Activated CD4-positive, alpha-beta T cell treated with anti-CD3 and anti-CD28 coated beads for 36 hours (primary cell): ENCODE measurements at regions not wholly inside any gene's neighbourhood (a gene's known extent, or its start where the extent isn't known, plus 50 kb on each side); places are given as distances from the start of the nearest gene placed in this dataset.
A peak's percentile ranks its signal among the peaks of the same experiment; 100 is the strongest.
"Not testable (repeated sequence)": the region's sequence is repeated elsewhere in the genome, so short reads cannot be mapped to it uniquely, and the experiment has no call there.

ENCODE experiments used
- ATAC-seq: fragments of 200-7000 bp; cut with Tn5 transposase; one replicate; pipeline ENCODE4 v1.10.0; 2021; ENCODE audit warnings: mild to moderate bottlenecking, moderate library complexity
- CTCF ChIA-PET: fragments of 350-600 bp; sonication (Branson Sonifier 250); formaldehyde crosslinking; loops from one replicate; lab custom pipeline; 2021; ENCODE audit warnings: antibody characterized with exemption; lab: Charles Lee
- POLR2A ChIA-PET: fragments of 350-600 bp; sonication (Branson Sonifier 250); formaldehyde crosslinking; loops from one replicate; lab custom pipeline; 2021; ENCODE audit warnings: antibody characterized with exemption, inconsistent platforms; lab: Charles Lee
- DNase-seq: peaks from one replicate; pipeline ENCODE4 v3.0.0-alpha.2; 2020
- H3K27ac Mint-ChIP-seq: one replicate; pipeline ENCODE4 v1.8.0; 2021; ENCODE audit warnings: mixed read lengths
- H3K27me3 Mint-ChIP-seq: one replicate; pipeline ENCODE4 v1.8.0; 2021; ENCODE audit warnings: mixed read lengths
- H3K36me3 Mint-ChIP-seq: one replicate; pipeline ENCODE4 v1.8.0; 2021; ENCODE audit warnings: low read depth, mixed read lengths
- H3K4me1 Mint-ChIP-seq: one replicate; pipeline ENCODE4 v1.8.0; 2021; ENCODE audit warnings: mixed read lengths
- H3K4me3 Mint-ChIP-seq: one replicate; pipeline ENCODE4 v1.8.0; 2021; ENCODE audit warnings: mild to moderate bottlenecking, moderate library complexity, mixed read lengths
- H3K9me3 Mint-ChIP-seq: one replicate; pipeline ENCODE4 v1.8.0; 2021; ENCODE audit warnings: low read depth, mixed read lengths
- intact Hi-C, 2 experiments: fragments of 100-400 bp; cut with DNase I in 1 of 2; cut with micrococcal nuclease in 1 of 2; formaldehyde crosslinking; loops; one replicate each; pipeline versions ENCODE4 v1.14.2 to v1.15.1; 2022 to 2024; cut with DNase I, micrococcal nuclease

DNA sequence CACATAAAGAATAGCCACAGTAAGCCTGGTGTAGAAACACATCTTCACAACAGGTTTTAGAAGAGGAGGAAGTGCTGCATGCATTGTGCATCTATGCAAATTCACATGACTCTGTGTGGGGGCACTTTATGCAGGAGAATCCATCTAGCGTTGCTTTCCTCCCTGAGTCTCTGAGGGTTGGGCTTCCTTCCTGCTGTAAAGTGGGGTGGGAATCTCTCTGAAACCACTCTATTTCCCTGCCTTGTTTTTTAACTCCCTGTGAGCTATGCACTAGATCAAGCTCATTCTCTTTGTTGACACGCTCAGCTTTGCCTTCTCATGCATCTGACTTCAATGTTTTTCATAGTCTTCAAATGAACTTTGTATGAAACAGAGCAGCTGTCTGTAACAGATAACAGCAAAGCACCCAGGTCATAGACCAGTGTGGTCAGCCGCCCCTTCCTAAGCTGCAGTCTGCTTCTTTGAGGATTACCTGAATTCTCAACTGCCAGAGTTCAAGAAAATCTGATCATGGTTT, 102.7 kb upstream of the DPH5 start:
- peak; percentile 22 for DNase-seq
- intact Hi-C loops = no loop called here
- peaks cover 62% of the 10 kb centered on the region for H3K4me1 Mint-ChIP-seq
- ChIA-PET POLR2A (interaction anchor here (0.6 kb wide), 1 partner anchor 113 kb away, joined by 3 read pairs; no protein-coding TSS in a partner anchor), CTCF (interaction anchor here (1.0 kb wide), 2 partner anchors 10 to 67 kb away, joined by 3 read pairs; no protein-coding TSS in a partner anchor)
- H3K27me3 Mint-ChIP-seq = no peaks in the 10 kb centered on the region
- H3K27ac Mint-ChIP-seq = peak overlapping the region; percentile 83
- H3K36me3 Mint-ChIP-seq = peaks cover 2% of the 10 kb centered on the region
- ATAC-seq = peak; percentile 33
- H3K4me3 Mint-ChIP-seq = peak overlapping the region; percentile 26
- H3K9me3 Mint-ChIP-seq = no peaks in the 10 kb centered on the region

DNA sequence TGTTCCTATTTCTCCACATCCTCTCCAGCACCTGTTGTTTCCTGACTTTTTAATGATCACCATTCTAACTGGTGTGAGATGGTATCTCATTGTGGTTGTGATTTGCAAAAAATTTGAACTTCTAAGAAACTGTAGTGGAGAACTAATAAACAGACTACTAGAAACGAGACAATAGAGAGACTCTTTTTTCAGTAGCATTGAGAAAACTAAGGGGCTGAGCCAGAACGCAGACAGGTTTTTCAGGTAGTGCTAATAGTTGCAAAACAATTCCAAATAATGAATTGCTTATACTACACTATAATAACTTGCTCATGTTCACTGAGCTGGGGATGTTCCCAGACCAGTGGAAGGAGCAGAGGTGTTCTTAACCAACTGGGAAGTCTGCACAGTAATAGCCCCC, 98.8 kb upstream of the DPH5 start:
- ChIA-PET CTCF (interaction anchor here (1.3 to 1.6 kb wide), 2 partner anchors 17 to 162 kb away, joined by 3 to 4 read pairs; no protein-coding TSS in a partner anchor), POLR2A (no interaction called here)
- no peak for DNase-seq
- no peak for ATAC-seq
- no peaks in the 10 kb centered on the region for H3K9me3 Mint-ChIP-seq
- H3K4me1 Mint-ChIP-seq = peaks cover 65% of the 10 kb centered on the region
- peaks cover 3% of the 10 kb centered on the region for H3K36me3 Mint-ChIP-seq
- H3K27ac Mint-ChIP-seq = no peak overlapping the region
- no peak overlapping the region for H3K4me3 Mint-ChIP-seq
- intact Hi-C loops = loop anchor here in 1 of 2 experiments (5.0 kb wide), 4 partner anchors 37 to 168 kb away; no protein-coding TSS in a partner anchor
- H3K27me3 Mint-ChIP-seq = no peaks in the 10 kb centered on the region

DNA sequence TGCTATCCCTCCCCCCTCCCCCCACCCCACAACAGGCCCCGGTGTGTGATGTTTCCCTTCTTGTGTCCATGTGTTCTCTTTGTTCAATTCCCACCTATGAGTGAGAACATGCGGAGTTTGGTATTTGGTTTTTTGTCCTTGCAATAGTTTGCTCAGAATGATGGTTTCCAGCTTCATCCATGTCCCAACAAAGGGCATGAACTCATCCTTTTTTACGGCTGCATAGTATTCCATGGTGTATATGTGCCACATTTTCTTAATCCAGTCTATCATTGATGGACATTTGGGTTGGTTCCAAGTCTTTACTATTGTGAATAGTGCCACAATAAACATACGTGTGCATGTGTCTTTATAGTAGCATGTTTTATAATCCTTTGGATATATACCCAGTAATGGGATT, 98.3 kb upstream of the DPH5 start:
- H3K27ac Mint-ChIP-seq, POLR2A ChIA-PET, ATAC-seq, H3K4me3 Mint-ChIP-seq, H3K27me3 Mint-ChIP-seq, H3K9me3 Mint-ChIP-seq, DNase-seq, H3K36me3 Mint-ChIP-seq: not testable (repeated sequence)
- peaks cover 62% of the 10 kb centered on the region for H3K4me1 Mint-ChIP-seq
- intact Hi-C loops = loop anchor here (2.0 to 5.0 kb wide), 5 partner anchors 37 to 168 kb away; partner anchors contain the start of gene S1PR1 (in 1 of the 2)
- CTCF ChIA-PET = interaction anchor here (1.3 kb wide), 1 partner anchor 162 kb away, joined by 3 read pairs; no protein-coding TSS in a partner anchor

DNA sequence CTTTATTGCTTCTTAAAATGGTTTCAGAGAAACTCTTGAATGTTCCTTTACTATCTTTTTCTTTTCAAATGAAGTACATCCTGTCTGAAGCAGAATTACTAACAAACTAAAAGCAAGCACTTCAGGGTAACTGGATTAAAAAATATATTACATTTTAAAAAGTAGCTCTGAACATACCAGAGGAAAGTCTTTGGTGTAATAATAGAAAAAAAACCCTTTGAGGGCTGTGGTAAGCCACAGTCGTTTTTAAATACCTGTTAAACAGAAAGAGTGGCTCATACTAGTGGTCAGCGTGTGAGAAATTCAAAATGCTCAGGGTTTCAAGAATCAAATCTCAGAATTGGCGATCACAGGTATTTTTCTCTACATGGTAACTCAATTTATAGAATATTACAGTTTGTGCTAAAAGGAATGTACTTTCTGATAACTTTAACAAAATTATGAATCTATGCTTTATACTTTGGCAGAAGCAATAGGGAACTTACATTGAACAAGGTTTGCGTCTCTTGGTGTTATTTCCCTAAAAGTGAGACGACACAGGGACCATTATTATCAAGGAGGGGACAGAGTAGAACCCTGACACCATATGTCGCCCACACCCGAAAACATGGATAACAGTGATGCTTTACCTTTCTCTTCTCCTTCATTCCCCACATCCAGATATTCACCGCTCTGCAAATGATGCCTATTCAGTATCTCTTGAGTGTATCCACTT, 97.0 kb upstream of the DPH5 start:
- H3K36me3 Mint-ChIP-seq = peaks cover 3% of the 10 kb centered on the region
- ChIA-PET POLR2A (no interaction called here), CTCF (interaction anchor here (1.0 to 2.0 kb wide), 5 partner anchors 8 to 201 kb away, joined by 3 to 8 read pairs (median 3); no protein-coding TSS in a partner anchor)
- peaks cover 49% of the 10 kb centered on the region for H3K4me1 Mint-ChIP-seq
- peak overlapping the region; percentile 19 for H3K4me3 Mint-ChIP-seq
- H3K27ac Mint-ChIP-seq = peak overlapping the region; percentile 30
- DNase-seq = peak; percentile 29
- intact Hi-C loops = loop anchor here (2.0 to 5.0 kb wide), 5 partner anchors 35 to 170 kb away; partner anchors contain the start of gene S1PR1 (in 1 of the 2)
- peak; percentile 72 for ATAC-seq
- H3K9me3 Mint-ChIP-seq = no peaks in the 10 kb centered on the region
- no peaks in the 10 kb centered on the region for H3K27me3 Mint-ChIP-seq

DNA sequence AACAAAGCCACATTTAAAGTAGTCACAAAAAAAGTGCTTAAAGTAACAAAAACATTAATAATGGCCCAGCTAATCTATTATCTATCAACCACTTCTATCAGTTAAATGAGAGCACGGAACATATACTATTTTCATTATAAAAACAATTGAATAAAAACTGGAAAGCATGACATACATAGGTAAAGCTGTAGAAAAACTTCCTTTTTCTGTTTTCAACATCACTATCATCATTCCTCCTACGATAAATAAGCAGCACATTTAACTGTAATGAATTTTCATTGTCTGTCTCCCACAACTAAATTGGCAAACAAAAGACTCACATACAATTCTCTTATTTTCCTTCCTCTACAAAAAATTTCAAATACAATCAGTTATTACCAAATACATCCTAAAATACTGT, 96.4 kb upstream of the DPH5 start:
- Mint-ChIP-seq H3K4me1 (peaks cover 48% of the 10 kb centered on the region), H3K27me3 (no peaks in the 10 kb centered on the region), H3K4me3 (peak overlapping the region; percentile 19), H3K27ac (peak overlapping the region; percentile 30), H3K36me3 (peaks cover 3% of the 10 kb centered on the region), H3K9me3 (no peaks in the 10 kb centered on the region)
- ATAC-seq = no peak
- POLR2A ChIA-PET = no interaction called here
- CTCF ChIA-PET = interaction anchor here (0.7 to 2.0 kb wide), 7 partner anchors 9 to 201 kb away, joined by 3 to 8 read pairs (median 3); no protein-coding TSS in a partner anchor
- intact Hi-C loops = loop anchor here (2.0 to 5.0 kb wide), 5 partner anchors 35 to 170 kb away; partner anchors contain the start of gene S1PR1 (in 1 of the 2)
- no peak for DNase-seq

DNA sequence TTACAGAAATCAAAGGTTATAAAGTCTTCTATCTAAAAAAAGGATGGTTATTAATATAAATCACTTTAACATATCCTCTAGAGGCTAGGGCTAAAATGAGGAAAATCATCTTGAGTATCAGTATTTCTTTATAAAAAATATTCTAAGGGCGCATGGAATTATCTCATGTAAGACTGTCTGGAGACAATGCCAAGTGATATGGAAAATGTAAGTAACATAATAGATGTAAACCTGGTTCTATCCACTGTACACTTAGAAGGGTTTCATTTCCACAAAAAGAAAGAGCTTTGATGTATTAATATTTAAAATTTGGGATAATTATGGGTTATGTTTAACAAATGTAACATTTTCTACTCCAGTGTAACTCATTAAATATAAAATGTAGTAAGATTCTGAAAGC, 95.9 kb upstream of the DPH5 start:
- intact Hi-C loops = loop anchor here in 1 of 2 experiments (5.0 kb wide), 4 partner anchors 34 to 171 kb away; no protein-coding TSS in a partner anchor
- Mint-ChIP-seq H3K9me3 (no peaks in the 10 kb centered on the region), H3K4me3 (peak overlapping the region; percentile 19), H3K36me3 (peaks cover 3% of the 10 kb centered on the region), H3K4me1 (peaks cover 48% of the 10 kb centered on the region), H3K27ac (peak overlapping the region; percentile 30), H3K27me3 (no peaks in the 10 kb centered on the region)
- DNase-seq (no peak), ATAC-seq (no peak)
- POLR2A ChIA-PET = no interaction called here
- CTCF ChIA-PET = interaction anchor here (0.6 to 2.0 kb wide), 8 partner anchors 9 to 200 kb away, joined by 3 to 8 read pairs (median 3); no protein-coding TSS in a partner anchor

DNA sequence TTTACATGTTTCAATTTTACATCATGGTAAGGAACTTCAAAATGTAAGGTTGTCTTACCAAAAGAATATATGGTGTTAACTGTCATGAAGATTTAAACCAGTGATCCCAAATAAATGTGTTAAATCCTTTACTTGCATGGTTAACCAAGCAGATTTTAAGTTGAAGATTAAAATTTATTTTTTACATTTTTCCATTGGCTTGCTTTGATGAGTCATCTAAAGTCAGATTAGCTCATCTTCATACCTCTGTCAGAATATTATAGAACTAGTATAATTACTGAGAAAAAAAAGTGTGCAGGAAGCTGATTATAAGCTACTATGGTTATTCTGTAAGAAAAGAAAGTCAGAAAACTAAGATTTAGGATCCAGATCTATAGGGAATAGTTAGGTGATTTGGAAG, 95.3 kb upstream of the DPH5 start:
- peaks cover 52% of the 10 kb centered on the region for H3K4me1 Mint-ChIP-seq
- ATAC-seq = peak; percentile 47
- H3K9me3 Mint-ChIP-seq = no peaks in the 10 kb centered on the region
- intact Hi-C loops = loop anchor here in 1 of 2 experiments (5.0 kb wide), 4 partner anchors 34 to 171 kb away; no protein-coding TSS in a partner anchor
- peaks cover 3% of the 10 kb centered on the region for H3K36me3 Mint-ChIP-seq
- no peaks in the 10 kb centered on the region for H3K27me3 Mint-ChIP-seq
- no peak overlapping the region for H3K4me3 Mint-ChIP-seq
- DNase-seq = no peak
- no peak overlapping the region for H3K27ac Mint-ChIP-seq
- ChIA-PET POLR2A (interaction anchor here (0.7 to 0.8 kb wide), 2 partner anchors 8 to 25 kb away, joined by 3 to 4 read pairs; no protein-coding TSS in a partner anchor), CTCF (interaction anchor here (0.6 to 2.0 kb wide), 4 partner anchors 17 to 168 kb away, joined by 3 to 8 read pairs (median 4); no protein-coding TSS in a partner anchor)

DNA sequence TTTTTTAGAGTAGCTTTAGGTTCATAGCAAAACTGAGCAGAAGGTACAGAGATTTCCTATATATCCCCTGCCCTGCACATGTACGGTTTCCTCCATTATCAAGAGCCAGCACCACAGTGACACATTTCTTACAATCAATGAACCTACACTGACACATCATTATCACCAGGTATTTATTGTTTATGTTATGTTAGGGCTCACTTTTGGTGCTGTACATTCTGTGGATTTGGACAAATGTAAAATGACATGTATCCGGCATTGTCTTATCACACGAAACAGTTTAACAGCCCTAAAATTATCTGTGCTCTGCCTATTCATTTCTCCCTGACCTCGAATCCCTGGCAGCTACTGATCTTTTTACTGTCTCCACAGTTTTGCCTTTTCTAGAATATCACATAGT, 93.7 kb upstream of the DPH5 start:
- no peak for ATAC-seq
- H3K27me3 Mint-ChIP-seq = no peaks in the 10 kb centered on the region
- ChIA-PET POLR2A (no interaction called here), CTCF (interaction anchor here (0.7 to 1.0 kb wide), 2 partner anchors 17 to 115 kb away, joined by 4 to 5 read pairs; no protein-coding TSS in a partner anchor)
- H3K9me3 Mint-ChIP-seq = no peaks in the 10 kb centered on the region
- DNase-seq = no peak
- intact Hi-C loops = no loop called here
- H3K4me1 Mint-ChIP-seq = peaks cover 49% of the 10 kb centered on the region
- no peak overlapping the region for H3K4me3 Mint-ChIP-seq
- peaks cover 2% of the 10 kb centered on the region for H3K36me3 Mint-ChIP-seq
- H3K27ac Mint-ChIP-seq = no peak overlapping the region

DNA sequence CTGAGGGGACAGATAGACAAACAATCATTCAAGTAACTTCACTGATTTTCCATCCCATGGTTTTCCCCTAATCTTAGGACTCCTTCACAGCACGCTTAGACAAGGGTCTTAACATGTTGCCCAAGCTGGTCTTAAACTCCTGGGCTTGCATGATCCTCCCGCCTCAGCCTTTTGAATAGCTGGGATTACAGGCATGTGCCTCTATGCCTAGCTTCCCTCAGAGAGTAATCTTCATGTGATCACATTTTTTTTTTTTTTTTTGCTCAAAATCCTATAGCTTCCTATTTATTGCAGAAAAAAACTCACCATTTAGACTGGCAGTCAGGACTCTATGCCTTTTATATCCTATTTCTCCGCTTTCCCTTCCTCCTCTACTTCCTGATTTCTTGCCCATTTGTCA, 90.4 kb upstream of the DPH5 start:
- POLR2A ChIA-PET = interaction anchor here (0.6 kb wide), 1 partner anchor 143 kb away, joined by 4 read pairs; no protein-coding TSS in a partner anchor
- intact Hi-C loops = no loop called here

DNA sequence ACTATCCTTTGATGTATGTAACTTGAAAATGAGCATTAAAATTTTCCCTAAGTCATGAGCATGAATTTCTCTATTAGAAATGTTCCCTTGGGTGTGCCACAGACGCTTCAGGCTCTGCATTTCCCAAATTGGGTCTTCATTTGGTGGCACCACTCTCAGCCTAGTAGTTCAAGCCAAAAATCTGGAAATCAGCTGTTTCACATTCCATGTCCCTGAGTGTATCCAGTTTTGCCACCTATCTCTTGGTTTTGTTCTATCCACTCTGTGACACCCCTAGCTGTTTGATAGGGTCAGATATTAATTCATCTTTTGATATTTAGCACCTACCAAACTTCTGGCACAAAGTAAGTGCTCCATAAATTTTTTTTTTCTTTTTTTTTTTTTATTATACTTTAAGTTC, 89.5 kb upstream of the DPH5 start:
- Mint-ChIP-seq H3K4me3 (no peak overlapping the region), H3K27me3 (no peaks in the 10 kb centered on the region), H3K36me3 (peaks cover 14% of the 10 kb centered on the region), H3K9me3 (peaks cover 2% of the 10 kb centered on the region), H3K4me1 (peaks cover 49% of the 10 kb centered on the region), H3K27ac (no peak overlapping the region)
- ChIA-PET POLR2A (no interaction called here), CTCF (interaction anchor here (0.5 to 1.2 kb wide), 4 partner anchors 15 to 1236 kb away, joined by 3 to 4 read pairs (median 3); no protein-coding TSS in a partner anchor)
- no peak for ATAC-seq
- DNase-seq = no peak
- intact Hi-C loops = no loop called here

More for the DNA sequence above, 90.4 kb upstream of the DPH5 start:
- no peak for ATAC-seq
- H3K36me3 Mint-ChIP-seq = peaks cover 16% of the 10 kb centered on the region
- CTCF ChIA-PET = interaction anchor here (0.7 to 2.3 kb wide), 3 partner anchors 14 to 123 kb away, joined by 3 to 8 read pairs (median 5); no protein-coding TSS in a partner anchor
- no peaks in the 10 kb centered on the region for H3K27me3 Mint-ChIP-seq
- peaks cover 48% of the 10 kb centered on the region for H3K4me1 Mint-ChIP-seq
- no peak for DNase-seq
- no peak overlapping the region for H3K4me3 Mint-ChIP-seq
- H3K27ac Mint-ChIP-seq = no peak overlapping the region
- H3K9me3 Mint-ChIP-seq = peaks cover 2% of the 10 kb centered on the region

DNA sequence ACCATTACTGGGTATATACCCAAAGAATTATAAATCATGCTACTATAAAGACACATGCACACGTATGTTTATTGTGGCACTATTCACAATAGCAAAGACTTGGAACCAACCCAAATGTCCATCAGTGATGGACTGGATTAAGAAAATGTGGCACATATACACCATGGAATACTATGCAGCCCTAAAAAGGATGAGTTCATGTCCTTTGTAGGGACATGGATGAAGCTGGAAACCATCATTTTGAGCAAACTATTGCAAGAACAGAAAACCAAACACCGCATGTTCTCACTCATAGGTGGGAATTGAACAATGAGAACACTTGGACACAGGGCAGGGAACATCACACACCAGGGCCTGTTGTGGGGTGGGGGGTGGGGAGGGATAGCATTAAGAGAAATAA, 88.5 kb upstream of the DPH5 start:
- H3K4me3 Mint-ChIP-seq, H3K27me3 Mint-ChIP-seq, H3K27ac Mint-ChIP-seq, H3K9me3 Mint-ChIP-seq, DNase-seq, ATAC-seq, POLR2A ChIA-PET: not testable (repeated sequence)
- H3K4me1 Mint-ChIP-seq = peaks cover 44% of the 10 kb centered on the region
- intact Hi-C loops = loop anchor here (5.0 kb wide), 3 partner anchors 87 to 192 kb away; partner anchors contain the start of gene DPH5 (in 1 of the 2)
- CTCF ChIA-PET = interaction anchor here (0.6 to 1.2 kb wide), 2 partner anchors 16 to 73 kb away, joined by 3 to 4 read pairs; no protein-coding TSS in a partner anchor
- H3K36me3 Mint-ChIP-seq = peaks cover 14% of the 10 kb centered on the region
